Stimulated activated CD4-positive, alpha-beta T cell treated with anti-CD3 and anti-CD28 coated beads, Interleukin-12 subunit alpha, Interleukin-12 subunit beta, amount 100 ng/mL, for 48 hours (primary cell): ENCODE measurements at regions not wholly inside any gene's neighbourhood (a gene's known extent, or its start where the extent isn't known, plus 50 kb on each side); places are given as distances from the start of the nearest gene placed in this dataset.
A peak's percentile ranks its signal among the peaks of the same experiment; 100 is the strongest.

Experiments
- DNase-seq, 3 donors: peaks; one replicate each; pipeline ENCODE4 v3.0.0-alpha.2; 2020; ENCODE audit warnings: low read depth in 2 of 3, low spot score in 1 of 3

DNA sequence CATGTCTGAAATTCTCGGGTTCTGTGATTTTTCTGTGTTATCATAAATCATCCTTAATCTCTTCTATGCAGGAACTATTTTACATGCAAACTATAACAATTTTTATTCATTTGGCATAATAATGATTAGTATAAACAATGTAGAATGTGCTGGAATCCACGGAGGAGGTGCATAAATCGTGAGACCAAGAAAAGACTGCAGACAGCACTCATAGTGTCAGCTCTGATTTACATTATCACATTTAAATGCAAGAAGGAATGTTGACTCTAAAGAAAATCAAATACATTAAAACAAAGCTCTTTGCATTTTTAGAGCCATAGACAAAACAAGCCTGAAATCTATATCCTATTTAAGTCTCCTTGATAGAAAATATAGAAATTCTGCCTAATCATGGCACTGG, 501.7 kb upstream of the STXBP6 start:
- no peak for DNase-seq

DNA sequence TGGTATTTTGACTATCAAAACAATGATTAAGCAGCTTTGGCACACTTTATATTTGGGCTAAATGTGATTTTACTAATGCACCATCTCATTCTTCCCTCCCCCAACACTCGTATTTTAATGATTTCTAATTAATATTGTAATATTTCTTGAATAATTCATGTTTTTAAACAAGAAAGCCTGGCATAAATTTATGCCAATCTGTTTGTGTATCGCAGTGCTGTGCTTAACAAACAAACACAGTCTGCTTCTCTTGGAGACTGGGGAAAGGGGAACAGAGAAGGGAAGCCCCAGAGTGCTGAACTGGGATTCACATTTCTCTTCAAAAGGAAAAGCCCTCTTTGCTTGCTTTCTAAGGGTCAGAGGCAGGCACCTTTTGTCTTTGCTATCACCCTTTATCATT, 496.9 kb upstream of the STXBP6 start:
- no peak for DNase-seq

DNA sequence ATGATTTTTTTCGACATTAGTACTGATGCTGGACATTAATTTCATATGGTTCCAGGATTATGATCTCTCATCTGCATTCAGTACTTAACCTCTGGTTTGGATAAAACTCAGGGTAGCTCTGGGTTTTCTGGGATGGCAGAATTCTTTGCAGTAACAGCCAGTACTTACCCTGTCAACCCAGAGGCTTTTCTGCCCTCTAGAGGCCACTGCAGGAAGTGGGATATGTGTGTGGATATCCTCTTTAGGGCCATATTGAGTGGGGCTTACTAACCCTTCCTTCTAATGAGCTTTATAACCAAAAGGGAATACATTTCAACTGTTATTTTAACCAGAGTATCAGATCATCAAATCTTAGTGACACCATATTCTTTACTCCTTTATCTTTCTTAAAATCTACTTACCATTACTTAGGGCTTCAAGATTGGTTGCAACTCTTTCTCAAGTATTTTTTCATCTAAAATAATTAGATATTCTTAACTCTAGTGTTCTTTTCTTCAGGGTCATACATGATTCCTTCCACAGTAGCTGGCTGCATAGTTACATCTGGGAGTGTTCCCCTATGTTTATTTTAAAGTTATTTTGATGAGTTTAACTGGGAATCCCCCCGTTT, 488.0 kb upstream of the STXBP6 start:
- peak in 2 of 3 donors; percentile 0 to 3 for DNase-seq

DNA sequence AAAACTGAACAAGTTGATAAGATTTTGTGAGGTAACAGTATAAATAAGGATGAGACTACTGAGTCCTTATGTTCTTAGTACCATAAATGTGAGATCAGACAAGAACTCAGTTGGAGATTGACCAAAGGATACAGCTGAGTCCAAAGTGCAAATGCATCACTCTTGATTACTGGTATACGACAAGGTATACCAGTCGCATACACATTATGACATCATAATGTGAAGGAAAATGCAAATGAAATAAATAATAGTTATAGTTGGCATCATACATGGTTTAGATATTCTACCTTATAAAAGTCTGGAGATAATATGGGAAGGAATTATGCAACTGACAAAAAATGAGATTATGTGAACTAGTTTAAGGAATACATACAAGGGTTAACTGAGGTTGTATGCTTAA, 476.3 kb upstream of the STXBP6 start:
- no peak for DNase-seq

- DNase-seq: no peak
Measured at GRCh38 chr14:25522926-25523325, 473.0 kb upstream of the STXBP6 start.

- no peak for DNase-seq
Measured at GRCh38 chr14:25522116-25522515, 472.2 kb upstream of the STXBP6 start.

DNA sequence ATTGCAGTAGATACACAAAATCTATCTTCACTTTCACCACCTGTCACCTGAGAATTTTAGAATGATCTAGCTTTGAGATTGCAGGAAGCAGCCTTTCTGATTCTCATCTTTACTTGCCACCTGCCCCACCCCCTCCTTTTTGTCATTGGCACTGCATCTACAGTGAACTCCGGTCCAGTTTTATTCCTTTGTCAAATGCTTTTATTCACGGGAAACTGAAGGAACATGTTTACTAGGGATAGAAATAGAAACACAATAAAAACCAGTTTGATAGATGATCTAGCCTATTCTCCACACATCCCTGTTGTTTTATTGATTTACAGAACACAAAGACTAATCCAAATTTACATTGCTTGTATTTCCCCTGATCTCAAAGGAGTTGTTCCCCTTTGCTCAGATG, 471.7 kb upstream of the STXBP6 start:
- DNase-seq: no peak

DNA sequence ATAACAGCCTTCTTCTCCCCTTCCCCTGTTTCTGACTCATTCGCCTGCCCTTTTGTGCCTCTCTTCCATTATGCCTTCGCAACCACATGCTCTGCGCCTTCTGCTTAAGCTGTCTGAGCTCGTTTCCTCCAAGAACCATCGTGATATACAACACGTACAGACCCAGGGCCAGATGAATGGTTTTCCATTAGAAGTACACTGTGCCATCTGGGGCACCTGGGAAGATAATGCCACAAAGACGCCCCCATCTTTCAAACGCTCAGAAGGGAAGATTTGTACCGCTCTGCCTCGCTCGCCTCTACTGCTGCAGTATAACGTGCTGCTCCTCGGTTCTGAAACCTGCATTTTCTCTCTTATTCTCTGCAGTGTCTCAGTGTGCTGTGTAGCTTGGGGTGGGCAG, 470.9 kb upstream of the STXBP6 start:
- no peak for DNase-seq

- no peak for DNase-seq
Measured at GRCh38 chr14:25518364-25518763, 468.4 kb upstream of the STXBP6 start.

DNA sequence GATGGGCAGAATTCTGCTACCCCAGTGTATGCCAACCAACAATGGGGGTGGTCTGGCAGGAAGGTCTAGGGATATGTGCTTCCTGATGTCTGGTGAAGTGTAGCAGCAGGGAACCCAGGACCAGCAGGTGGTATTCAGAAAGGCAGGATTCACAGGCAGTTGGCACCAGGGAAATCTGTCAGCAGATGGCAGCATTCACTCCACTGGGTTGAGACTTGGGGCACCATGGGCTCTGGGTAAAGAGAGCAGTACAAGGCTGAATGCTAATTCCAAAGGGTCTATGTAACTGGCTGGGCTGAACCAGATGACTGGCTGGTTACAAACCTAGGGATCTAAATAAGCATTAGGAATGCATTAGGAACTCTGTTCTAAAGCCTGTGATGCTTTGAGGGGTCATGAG, 466.9 kb upstream of the STXBP6 start:
- DNase-seq: no peak

DNA sequence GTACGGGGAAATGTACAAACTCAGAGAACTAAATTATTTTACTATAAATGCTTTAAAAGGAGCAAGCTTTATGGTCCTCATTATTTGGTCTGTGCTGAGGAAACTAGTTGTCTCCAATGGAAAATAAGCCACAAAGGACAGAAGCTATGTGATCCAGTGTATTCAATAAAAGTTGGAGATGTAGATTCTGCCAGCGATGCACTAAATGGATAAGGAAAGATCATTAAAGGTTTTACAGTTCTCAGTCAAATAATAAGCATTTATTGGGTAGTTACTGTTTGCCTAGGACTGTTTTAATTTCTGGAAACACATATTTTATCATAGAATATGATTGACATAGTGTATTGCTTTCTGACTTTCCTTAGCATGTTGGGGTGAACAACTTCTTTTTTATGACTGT, 458.9 kb upstream of the STXBP6 start:
- no peak for DNase-seq

DNA sequence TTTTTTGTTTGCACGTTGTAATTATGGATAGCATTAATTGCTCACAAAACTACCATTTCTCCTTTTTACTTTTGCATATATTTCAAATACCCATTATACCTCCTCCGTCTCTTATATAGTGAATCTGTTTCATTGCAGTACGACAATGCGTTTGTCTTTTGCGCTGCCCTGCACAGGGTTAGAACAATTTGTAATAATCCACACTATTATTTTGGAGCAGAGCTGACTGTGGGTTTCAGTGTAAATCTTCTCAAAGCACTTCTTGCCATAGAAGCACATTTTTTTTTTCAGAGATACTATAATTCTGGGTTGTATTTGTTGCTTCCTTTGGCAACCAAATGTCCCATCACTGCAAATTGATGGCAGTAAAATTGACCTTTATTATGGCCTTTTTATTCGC, 451.8 kb upstream of the STXBP6 start:
- no peak for DNase-seq

GRCh38 chr14:25488961-25489360, 439.0 kb upstream of the STXBP6 start:
- DNase-seq: no peak

DNA sequence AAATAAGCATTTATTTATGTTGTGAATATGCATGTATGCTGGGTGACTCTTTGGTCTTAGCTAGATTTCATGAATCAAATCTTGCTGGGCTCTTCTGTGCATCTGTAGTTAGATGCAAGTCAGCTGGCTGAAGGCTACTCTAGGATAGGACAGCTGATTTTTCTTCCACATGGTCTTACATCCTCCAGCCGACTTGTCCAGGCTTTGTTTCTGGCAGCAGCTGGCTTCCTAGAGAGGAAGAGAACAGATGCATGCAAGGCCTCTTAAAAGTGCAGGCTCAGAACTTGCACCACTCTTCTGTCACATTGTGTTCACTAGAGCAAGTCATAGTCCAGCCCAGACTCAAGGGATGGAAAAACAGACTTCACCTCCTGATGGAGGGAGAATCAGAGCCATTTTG, 435.4 kb upstream of the STXBP6 start:
- no peak for DNase-seq

GRCh38 chr14:25484906-25485305, 435.0 kb upstream of the STXBP6 start:
- no peak for DNase-seq

DNA sequence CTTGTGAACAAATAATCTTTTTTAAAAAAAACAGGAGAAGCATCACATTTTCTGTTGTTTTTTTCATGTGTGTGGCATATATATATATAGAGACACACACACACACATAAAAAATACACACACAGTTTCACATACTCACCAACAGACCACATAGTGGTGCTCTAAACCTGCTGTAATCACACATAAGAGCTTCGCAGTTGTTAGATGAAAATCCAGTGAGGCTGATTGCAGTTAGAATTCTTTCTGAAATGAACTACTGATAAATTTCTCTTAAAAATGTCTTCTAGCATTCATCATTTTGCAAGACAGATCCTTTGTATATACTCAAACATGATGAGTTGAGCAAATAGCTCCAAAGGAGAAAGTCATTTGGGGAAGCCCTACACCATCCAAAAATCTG, 434.3 kb upstream of the STXBP6 start:
- DNase-seq: no peak

DNA sequence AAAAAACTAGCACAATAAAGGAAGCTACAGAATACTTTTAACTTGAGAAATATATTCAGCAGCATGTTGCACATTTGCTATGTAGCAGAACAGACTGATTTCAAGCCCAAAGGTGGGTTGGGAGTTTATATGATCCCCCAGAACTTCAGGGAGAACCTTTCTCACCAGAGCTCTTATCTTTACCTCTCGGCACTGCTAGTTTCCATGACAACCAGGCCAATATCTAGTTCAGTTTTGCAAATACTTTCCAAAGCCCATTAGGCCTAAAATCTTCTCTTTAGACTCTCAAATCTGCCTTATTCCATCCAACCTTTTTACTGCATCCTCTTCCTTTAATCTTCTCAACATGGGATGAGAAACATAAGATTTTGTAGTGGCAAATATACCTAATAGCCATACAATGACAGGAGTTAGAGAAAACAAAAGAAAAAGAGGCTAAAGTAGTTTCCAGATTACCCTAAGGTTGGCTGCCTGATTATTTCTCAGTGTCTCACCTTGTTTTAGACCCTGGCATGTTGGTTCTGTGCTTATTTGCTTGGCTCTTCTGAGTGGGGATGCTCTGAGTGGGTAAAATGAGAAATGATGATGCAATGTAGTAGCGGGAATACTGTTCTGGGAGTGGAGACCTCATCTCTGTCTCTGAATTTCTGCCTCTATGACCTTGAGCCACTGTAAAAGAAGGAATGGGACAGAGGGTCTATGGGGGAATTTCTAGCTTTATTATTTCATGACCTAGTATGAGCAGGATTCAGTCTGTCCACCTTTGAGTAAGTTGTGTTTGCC, 427.6 kb upstream of the STXBP6 start:
- no peak for DNase-seq

DNA sequence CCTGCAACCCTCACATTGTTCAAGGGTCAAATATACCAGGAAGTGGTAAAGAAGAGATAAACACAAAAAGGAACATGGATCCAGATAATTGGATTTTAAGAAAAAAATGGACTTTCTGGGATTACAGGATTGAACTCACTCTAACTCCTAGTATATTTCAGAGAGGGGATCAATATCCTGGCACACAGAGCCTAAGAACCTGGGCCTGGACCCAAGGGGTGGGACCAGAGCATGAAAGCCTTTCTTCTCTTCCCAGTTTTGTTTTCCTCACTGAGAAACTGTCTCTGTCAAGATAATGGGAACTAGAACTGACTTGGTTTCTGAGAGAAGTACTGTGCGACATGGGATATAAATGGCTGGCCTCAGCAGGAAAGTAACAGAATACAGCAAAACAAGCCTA, 422.8 kb upstream of the STXBP6 start:
- DNase-seq: no peak

DNA sequence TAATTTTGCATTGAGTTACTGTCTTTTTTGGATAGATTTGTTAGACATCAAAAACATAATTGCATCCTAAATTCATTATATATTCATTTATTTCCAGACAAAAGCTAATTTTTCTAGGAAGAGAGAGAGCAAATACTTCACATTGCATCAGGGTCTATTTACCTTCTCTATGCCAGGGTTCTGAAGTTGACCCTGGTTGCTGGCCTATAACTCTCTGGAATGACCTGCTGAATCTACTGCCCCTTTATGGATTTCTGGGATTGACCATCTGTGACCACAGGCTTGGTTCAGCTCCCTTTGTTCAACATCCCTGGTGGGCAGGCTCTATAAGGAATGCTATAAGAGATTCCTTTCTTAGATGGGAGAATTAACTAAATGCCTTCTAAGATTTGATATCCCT, 414.8 kb upstream of the STXBP6 start:
- DNase-seq: no peak

GRCh38 chr14:25464078-25464477, 414.1 kb upstream of the STXBP6 start:
- no peak for DNase-seq

- no peak for DNase-seq
Measured at GRCh38 chr14:25463480-25463879, 413.5 kb upstream of the STXBP6 start.

DNA sequence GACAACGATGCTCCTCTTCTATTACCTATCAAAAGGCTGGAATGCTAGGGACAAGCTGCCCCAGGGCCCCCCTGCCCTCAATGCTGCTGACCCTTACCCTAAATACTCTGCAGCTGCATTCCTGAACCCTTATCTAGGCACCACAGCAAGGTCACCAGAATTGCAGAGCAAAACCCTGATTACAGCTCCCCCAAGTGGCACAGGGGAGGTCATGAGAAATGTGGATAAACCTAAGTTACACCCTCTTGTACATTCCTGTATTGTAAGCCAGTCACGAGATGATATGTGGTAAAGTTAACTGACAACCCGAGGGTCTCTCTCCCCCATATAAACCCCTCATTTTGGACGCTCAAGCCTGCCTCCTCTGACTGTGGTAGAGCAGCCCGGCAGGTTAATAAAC, 411.8 kb upstream of the STXBP6 start:
- DNase-seq: no peak

GRCh38 chr14:25444381-25444780, 394.4 kb upstream of the STXBP6 start:
- no peak for DNase-seq
